ENCODE measurements at regions not wholly inside any gene's neighbourhood (a gene's known extent, or its start where the extent isn't known, plus 50 kb on each side); places are given as distances from the start of the nearest gene placed in this dataset.
A peak's percentile ranks its signal among the peaks of the same experiment; 100 is the strongest.

DNA sequence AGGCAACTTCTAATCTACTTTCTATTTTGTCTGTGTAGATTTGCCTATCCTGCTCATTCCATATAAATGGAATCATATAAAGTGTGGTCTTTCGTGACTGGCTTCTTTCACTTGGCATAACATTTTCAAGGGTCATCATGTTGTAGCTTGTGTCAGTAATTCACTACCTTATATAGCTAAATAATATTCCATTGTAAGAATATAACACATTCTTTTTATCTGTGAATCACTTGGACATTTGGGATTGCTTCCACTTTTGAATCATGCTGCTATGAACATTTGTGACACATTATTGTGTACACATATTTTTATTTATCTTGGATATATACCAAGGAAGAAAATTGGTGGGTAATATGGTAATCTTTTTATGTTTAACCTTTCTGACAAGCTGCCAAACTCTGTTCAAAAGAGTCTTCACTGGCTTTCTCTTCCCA lies 89.0 kb upstream of the CSNK1A1L start:
- Histone ChIP-seq H3K36me3 (no peaks in the 10 kb centered on the region), H3K4me1 (ENCODE audit: low read depth) (no peaks in the 10 kb centered on the region), H3K9me3 (ENCODE audit: low read depth) (no peaks in the 10 kb centered on the region), H3K27ac (no peak overlapping the region), H3K27me3 (no peaks in the 10 kb centered on the region), H3K4me3 (no peak overlapping the region)
- DNase-seq (ENCODE audit: low read depth in 1 of 2, low spot score in 1 of 2): peak in 1 of 2 donors; percentile 35
- no peak for TF ChIP-seq CTCF (IDR thresholded peaks at IDR 0.05; ENCODE audit: low read depth, low read length)

DNA sequence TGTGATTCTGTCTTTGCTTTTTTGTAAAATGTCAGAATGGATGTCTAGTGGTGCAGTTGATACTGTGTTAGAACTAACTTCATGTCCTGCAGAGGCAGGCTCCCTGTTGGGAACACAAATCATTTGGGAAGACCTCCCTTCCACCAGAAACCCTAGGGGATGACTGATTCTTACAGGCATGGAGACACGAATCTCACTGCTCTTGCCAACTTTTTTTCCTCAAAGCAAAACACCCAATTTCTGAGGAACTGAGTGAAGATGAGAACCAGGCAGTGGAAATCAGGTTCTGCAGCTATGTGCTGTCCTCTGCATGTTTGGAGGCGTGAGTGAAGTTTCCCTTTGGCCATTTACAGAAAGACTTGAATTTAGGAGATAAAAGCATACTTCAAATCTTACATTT lies 87.5 kb upstream of the CSNK1A1L start:
- TF ChIP-seq CTCF (IDR thresholded peaks at IDR 0.05; ENCODE audit: low read depth, low read length): no peak
- no peak overlapping the region for H3K27ac ChIP-seq
- H3K27me3 ChIP-seq: no peaks in the 10 kb centered on the region
- no peaks in the 10 kb centered on the region for H3K9me3 ChIP-seq (ENCODE audit: low read depth)
- no peaks in the 10 kb centered on the region for H3K36me3 ChIP-seq
- DNase-seq (ENCODE audit: low read depth in 1 of 2, low spot score in 1 of 2): peak in 1 of 2 donors; percentile 16
- H3K4me1 ChIP-seq (ENCODE audit: low read depth): no peaks in the 10 kb centered on the region
- no peak overlapping the region for H3K4me3 ChIP-seq

- no peaks in the 10 kb centered on the region for H3K9me3 ChIP-seq (ENCODE audit: low read depth)
- no peak for DNase-seq (ENCODE audit: low read depth in 1 of 2, low spot score in 1 of 2)
- no peak overlapping the region for H3K4me3 ChIP-seq
- TF ChIP-seq CTCF (IDR thresholded peaks at IDR 0.05; ENCODE audit: low read depth, low read length): no peak
- no peaks in the 10 kb centered on the region for H3K36me3 ChIP-seq
- H3K27ac ChIP-seq: no peak overlapping the region
- H3K4me1 ChIP-seq (ENCODE audit: low read depth): no peaks in the 10 kb centered on the region
- H3K27me3 ChIP-seq: no peaks in the 10 kb centered on the region
These were observed 82.2 kb upstream of the CSNK1A1L start for GRCh38 chr13:37187621-37188020.

GRCh38 chr13:37187105-37187504 lies 81.6 kb upstream of the CSNK1A1L start:
- DNase-seq (ENCODE audit: low read depth in 1 of 2, low spot score in 1 of 2): peak in 1 of 2 donors; percentile 13
- Histone ChIP-seq H3K27me3 (no peaks in the 10 kb centered on the region), H3K4me1 (ENCODE audit: low read depth) (no peaks in the 10 kb centered on the region), H3K9me3 (ENCODE audit: low read depth) (no peaks in the 10 kb centered on the region), H3K36me3 (no peaks in the 10 kb centered on the region), H3K4me3 (no peak overlapping the region), H3K27ac (no peak overlapping the region)
- no peak for TF ChIP-seq CTCF (IDR thresholded peaks at IDR 0.05; ENCODE audit: low read depth, low read length)

DNA sequence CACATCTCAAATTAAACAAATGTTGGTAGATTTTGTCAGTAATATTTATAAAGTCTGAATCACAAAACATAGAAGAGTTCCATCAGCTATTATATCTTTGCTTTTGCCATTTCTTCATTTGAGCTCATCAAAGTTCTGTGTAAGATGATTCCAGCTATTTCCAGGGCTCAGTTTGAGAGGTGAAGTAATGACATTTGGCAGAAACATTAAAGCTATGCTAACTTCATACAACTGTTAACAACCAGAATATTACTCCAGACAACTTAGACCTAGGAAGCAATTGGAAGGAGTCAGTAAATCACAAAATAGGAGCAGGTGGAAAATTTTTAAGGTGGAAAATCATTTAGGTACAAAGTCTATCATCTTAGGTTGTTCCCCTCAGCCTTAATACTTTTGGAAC lies 76.2 kb upstream of the CSNK1A1L start:
- Histone ChIP-seq H3K9me3 (ENCODE audit: low read depth) (no peaks in the 10 kb centered on the region), H3K4me1 (ENCODE audit: low read depth) (no peaks in the 10 kb centered on the region), H3K36me3 (no peaks in the 10 kb centered on the region), H3K27ac (no peak overlapping the region), H3K4me3 (no peak overlapping the region), H3K27me3 (no peaks in the 10 kb centered on the region)
- no peak for TF ChIP-seq CTCF (IDR thresholded peaks at IDR 0.05; ENCODE audit: low read depth, low read length)
- DNase-seq (ENCODE audit: low read depth in 1 of 2, low spot score in 1 of 2): no peak

DNA sequence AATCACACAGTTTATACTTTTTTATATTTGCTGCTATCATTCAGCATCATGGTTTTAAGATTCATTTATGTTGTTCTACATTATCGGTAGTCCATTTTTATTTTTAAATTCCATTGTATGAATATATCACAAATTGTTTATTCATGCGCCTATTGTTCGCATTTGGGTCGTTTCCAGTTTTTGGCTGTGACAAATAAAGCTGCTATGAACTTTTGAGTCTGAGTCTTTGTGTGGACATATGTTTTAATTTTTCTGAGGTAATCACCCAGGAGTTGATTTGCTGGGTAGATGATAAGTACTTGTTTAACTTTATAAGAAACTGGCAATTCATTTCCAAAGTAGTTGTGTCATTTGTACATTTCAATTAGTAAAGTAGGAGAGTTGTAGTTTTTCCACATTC lies 74.2 kb upstream of the CSNK1A1L start:
- Histone ChIP-seq H3K27me3 (no peaks in the 10 kb centered on the region), H3K36me3 (no peaks in the 10 kb centered on the region), H3K4me3 (no peak overlapping the region), H3K27ac (no peak overlapping the region), H3K4me1 (ENCODE audit: low read depth) (peaks cover 9% of the 10 kb centered on the region), H3K9me3 (ENCODE audit: low read depth) (no peaks in the 10 kb centered on the region)
- no peak for TF ChIP-seq CTCF (IDR thresholded peaks at IDR 0.05; ENCODE audit: low read depth, low read length)
- DNase-seq (ENCODE audit: low read depth in 1 of 2, low spot score in 1 of 2): no peak
